Peyer's patch (tissue), 4 donors: ENCODE measurements at regions not wholly inside any gene's neighbourhood (a gene's known extent, or its start where the extent isn't known, plus 50 kb on each side); places are given as distances from the start of the nearest gene placed in this dataset.
"Not testable (repeated sequence)": the region's sequence is repeated elsewhere in the genome, so short reads cannot be mapped to it uniquely, and the experiment has no call there.

Experiments
- CTCF ChIP-seq, 6 experiments: fragments of 450-650 bp in 4 of 6; fragments of 200-600 bp in 2 of 6; sonication (generic) in 1 of 6; IDR thresholded peaks; one replicate each; pipeline ENCODE4 v1.5.1; 2017 to 2019; ENCODE audit warnings: antibody characterized with exemption in 6 of 6, mild to moderate bottlenecking in 3 of 6, moderate library complexity in 1 of 6
- POLR2A ChIP-seq, 2 donors: fragments of 450-650 bp; IDR thresholded peaks; one replicate each; pipeline ENCODE4 v1.5.1; 2017; ENCODE audit warnings: antibody characterized with exemption in 2 of 2, mild to moderate bottlenecking in 2 of 2, moderate library complexity in 2 of 2

DNA sequence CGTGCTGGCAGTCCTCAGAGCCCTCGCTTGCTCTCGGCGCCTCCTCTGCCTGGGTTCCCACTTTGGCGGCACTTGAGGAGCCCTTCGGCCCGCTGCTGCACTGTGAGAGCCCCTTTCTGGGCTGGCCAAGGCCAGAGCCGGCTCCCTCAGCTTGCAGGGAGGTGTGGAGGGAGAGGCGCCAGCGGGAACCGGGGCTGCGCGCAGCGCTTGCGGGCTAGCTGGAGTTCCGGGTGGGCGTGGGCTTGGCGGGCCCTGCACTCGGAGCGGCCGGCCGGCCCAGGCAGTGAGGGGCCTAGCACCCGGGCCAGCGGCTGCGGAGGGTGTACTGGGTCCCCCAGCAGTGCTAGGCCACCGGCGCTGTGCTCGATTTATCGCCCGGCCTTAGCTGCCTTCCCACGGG lies 124.1 kb upstream of the NT5E start:
- not testable (repeated sequence) for TF ChIP-seq CTCF, POLR2A (IDR thresholded peaks at IDR 0.05)
